ENCODE measurements at regions not wholly inside any gene's neighbourhood (a gene's known extent, or its start where the extent isn't known, plus 50 kb on each side); places are given as distances from the start of the nearest gene placed in this dataset.
"Not testable (repeated sequence)": the region's sequence is repeated elsewhere in the genome, so short reads cannot be mapped to it uniquely, and the experiment has no call there.

DNA sequence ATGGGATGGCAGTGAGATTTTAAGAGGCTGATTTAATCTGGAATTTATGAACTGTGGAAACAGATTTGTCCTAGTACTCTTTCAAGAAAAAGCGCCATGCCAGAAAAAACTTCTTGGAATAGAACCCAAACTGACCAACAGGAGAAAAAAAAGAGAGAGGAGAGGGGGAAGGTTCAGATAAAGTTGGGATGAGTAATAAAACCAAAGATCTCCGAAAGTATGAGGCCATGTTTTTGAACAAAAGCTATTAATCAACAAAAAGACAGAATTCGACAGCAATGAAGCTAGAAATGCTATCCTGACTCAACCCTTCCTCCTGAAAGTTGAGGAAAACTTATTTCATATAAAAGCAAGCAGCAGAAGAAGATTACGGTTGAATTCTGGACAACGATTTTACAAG is 135.5 kb downstream of the CEMIP2 start:
- DNase-seq, result no peak

DNA sequence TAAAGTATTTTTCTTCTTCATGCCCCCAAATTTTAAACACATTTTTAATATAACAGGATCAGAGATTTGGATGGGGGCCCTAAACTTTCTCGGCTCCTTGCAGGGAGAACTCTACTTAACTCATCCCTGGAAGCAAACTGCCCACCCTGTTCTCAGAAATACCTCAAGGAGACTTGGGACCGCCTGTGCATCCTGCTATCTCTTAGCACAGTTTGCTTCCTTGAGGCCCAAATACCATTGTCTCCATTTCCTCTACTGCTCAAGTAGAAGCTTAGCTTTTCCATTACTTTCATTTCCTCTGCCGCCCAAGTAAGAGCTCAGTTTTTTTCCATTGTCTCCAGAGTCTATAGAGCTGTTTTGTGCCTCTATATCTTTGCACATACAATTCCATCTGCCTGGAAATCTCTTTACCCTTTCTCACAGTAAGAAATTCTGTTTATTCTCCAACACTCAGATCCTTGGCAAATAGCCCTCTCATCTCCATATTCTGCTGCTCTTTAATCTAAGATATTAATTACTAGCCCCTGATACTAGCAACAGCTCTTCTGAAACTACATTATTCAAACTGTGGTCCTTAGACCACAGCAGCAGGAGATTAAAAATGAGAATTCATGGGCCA is 137.8 kb downstream of the CEMIP2 start:
- no peak for DNase-seq

DNA sequence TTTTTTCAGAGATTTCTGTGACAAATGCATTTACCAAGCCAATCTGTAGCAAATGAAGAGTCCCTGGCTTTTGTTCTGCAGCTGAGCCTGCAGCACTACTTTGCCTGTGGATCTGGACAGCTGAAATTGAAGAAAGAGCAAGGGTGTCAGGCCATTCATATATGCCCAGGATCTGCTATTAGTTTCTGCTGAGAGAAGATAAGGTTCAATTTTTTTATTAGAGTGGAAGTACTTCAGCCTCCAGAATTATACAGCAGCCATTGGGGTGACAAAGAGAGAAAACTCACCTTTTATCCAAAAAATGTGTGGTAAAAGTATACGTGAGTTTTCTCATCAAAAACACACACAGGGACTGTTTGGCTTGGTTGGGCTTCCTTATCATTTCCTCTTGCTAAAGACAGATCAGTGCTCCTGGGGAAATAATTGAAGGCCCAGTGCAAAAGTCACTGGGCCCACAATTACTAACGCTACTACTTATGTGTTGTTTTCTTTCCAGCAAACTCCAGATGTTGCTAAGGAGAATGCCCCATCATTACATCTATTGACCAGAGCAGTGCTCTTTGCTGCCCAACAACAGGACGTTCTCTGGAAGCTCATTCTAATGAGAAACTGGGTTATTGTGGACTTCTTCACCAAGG is 138.6 kb downstream of the CEMIP2 start:
- DNase-seq, result no peak

DNA sequence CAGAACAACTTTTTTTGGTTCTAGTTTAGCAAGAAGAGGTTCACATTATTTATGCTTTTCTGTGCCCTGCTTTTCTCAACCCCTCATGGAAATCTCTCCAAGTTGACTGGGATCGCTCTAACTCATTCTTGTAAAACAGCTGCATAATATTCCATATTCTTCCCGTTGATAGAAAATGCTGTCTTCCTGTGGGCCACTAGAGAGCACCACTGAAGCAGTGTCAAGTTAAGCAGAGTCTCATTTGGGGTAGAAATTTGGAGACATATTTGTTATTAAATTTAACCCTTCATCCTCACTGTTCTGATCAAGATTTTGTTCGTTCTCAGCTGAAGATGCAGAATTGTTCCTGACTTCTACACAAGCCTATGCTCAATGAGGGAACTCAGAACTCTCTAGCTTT is 140.1 kb downstream of the CEMIP2 start:
- DNase-seq, result no peak

DNA sequence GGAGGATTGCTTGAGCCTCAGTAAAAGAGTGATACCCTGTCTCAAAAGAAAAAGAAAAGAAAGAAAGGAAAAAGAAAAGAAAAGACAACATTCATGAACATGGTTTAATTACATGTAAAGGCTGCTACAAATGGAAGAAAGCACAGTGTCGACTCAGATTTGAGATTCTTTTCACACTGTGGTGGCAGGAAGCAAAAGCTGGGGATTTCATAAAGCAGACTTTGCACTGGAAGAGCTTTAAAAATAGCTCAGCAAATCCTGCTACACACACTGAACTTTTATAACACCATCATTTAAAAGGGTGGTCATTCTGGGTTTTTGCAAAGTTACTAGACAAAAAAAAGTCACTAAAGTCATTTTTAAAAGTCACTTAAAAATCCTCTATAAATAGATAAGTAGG is 140.8 kb downstream of the CEMIP2 start:
- no peak for DNase-seq

DNA sequence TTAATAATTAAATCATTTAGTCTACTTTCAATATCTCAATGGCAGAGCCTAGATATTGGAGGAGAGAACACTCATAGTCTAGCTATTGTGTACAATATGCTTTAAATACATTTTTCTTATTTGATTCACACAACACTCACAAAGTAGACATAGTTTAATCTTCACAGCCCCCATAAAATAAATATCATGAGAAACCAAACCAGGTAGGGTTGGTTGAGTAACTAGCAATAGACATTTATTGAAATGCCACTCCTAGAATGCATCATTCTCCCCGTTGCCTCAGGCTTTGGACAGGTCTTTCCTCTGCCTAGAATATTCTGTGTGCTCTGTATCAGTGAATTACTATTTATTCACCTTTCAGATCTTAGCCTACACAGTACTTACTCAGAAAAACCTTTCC is 141.9 kb downstream of the CEMIP2 start:
- no peak for DNase-seq

DNA sequence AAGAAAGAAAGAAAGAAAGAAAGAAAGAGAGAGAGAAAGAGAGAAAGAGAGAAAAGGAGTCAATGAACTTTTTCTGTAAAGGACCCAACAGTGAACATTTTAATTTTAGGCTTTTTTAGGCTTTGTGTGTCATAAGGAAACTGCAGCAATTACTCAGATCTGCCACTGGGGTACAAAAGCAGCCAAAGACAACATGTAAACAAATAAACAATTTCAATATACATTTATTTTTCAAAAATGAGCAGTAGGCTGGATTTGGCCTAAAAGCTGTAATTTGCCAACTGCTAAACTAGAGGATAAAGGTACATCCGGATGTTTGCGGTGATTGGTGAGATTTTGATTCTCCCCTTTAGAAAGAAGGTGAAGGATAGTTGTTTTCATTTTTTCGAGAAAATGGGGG is 143.6 kb downstream of the CEMIP2 start:
- DNase-seq, result no peak

DNA sequence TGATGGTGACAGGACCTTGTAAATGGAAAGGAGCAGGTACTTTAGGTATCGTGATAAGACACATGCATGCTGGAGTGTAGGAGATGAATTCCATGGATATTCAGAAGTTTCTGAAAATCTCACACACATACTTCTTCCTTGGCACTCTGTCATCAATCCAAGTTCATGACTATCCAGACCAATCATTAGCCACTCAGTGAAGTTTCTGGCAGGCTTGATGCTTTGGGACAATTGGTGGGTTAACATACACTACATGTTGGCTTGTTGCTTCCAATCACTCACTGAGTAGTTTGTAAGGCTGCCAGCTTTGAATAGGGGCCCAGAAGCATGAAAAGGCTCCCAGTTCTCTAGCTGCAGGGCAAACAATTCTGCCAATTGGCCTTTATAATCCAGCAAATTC is 147.6 kb downstream of the CEMIP2 start:
- DNase-seq, result no peak

DNA sequence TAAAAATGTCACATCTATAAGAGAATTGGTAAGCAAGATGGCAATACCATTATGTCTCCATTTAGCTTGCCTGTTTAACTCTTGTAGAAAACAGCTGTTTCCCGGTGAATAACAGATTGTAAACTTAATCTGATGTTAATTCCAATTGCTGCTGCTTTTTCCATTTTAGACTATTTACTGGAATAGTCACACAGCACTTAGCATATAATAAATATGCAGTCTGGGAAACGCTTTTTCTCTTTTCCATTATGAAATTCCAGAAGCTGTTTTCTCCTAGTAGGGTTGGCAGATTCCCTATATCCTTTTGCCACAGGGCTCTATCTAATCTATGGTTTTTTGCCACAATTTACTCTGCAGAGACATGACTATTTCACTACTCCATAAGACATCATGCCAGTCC is 148.0 kb downstream of the CEMIP2 start:
- DNase-seq, result no peak

DNA sequence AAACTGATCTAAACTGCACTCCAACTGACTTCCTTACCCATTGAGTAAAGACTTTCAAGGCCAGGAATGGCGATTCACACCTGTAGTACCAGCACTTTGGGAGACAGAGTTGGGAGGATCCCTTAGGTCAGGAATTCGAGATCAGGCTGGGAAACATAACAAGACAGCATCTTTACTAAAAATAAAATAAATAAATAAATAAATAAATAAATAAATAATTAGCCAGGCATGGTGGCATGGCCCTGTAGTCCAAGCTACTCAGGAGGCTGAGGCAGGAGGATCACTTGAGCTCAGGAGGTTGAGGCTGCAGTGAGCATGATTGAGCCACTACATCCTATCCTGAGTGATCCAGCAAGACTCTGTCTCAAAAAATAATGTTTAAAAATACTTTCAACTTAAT is 148.4 kb downstream of the CEMIP2 start:
- DNase-seq, result no peak

DNA sequence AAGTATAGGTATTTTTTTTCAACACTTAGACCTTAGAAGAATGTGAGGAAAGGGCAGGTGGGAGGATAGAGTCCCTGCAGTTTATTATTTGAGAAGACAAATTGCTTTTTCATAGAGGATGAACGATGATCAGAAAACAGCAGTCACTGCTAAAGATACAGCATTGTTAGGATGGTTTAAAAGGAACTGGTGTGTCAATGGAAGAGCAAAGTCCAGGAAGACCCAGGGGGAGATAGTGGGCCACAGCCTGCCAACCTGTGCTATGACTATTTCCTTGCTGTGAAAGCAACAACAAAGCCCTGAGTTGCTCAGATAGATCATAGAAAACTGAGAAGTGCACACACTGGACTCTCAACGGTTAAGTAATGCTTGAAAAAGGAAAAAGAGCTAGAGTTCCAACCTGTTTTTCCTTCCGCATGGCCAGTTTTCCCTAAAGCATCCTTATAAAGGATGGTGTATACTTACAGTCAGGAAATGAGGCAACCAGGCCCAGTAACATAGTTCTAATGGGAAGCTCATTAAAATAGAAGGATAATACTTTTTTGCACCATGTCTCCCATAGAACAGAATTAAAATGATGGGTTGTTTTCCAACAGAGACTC is 153.8 kb downstream of the CEMIP2 start:
- DNase-seq, result no peak

DNA sequence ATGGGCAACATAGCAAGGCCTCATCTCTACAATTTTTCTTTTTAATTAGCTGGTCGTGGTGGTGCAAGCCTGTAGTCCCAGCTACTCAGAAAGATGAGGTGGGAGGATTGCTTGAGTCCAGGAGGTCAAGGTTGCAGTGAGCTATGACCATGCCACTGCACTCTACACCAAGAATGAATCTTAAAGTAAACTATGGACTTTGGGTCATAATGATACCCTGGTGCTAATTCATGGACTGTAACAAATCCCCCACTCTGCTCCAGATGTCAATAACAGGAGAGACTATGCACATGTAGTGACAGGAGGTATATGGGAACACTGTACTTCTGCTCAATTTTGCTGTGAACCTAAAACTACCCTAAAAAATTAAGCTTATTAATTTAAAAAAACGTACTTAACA is 155.4 kb downstream of the CEMIP2 start:
- no peak for DNase-seq

DNA sequence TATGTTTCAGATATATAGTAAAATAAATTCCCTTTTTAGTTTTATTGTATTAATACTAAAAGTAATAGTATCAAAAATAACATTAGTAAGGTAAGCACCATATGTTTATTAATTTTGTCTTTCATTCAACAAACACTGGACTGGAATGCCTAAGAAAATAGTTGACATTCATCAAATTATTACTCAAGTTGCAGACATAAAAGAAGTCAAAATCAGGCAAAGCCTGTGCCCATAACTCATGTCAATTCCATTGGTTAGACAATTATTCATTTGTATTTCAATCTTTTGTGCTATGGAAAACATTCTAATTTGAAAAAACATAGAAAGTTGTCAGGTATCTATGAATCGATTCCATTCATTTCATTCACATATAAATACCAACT is 158.9 kb downstream of the CEMIP2 start:
- DNase-seq, result no peak

DNA sequence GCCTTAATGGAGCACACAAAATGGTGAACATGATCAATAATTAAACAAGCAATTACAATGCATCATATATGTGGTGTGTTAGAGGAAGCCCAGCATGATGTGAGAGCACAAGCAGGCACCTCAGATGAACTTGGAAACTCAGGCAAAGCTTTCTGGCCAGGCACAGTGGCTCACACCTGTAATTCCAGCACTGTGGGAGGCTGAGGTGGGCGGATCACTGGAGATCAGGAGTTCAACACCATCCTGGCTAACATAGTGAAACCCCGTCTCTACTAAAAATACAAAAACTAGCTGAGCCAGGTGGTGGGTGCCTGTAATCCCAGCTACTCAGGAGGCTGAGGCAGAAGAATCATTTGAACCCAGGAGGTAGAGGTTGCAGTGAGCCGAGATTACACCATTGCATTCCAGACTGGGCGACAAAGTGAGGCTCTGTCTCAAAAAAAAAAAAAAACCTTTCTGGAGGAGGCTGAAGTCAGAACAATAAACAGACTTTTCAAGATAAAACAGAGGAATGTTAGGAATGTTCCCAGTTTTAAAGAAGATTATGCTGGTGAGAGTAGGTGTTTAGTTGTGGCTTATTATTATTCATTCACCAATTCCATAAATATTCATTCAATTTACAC is 159.4 kb downstream of the CEMIP2 start:
- no peak for DNase-seq

DNA sequence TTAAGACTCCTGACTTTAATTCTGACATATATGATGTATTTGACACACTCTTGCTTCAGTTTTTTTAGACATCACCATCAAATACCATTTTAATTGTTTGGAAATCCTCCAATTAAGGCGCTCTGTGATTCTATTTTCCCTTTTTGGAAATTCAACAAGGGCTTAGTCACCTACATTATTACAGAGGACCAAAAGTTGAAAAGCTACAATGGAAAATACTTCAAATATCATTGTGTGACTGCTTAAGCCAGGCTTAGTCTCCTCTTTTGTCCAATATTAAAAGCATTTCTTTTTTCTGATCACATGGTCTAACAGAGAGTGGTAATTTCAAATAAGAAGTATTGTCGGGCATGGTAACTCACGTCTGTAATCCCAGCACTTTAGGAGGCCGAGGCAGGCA is 160.3 kb downstream of the CEMIP2 start:
- DNase-seq, result no peak

DNA sequence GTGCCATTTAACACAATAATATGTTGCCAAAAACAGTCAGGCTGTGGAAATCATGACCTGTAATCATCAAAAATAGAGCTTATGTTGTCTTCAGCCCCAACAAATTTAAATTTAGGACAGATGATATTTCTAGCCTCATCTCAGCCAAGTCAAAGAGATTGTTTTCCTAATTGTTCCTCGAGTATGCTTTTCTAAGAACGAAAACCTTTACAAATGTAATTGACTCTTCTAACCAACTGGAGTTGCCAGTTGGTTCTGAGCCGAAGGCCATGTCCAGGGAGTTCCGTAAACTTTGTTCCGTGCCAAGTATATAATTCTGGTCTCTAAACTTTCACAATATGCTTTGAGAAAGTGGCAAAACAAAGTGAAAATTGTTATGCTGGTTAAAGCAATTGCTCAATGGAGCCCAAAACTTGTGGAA is 160.8 kb downstream of the CEMIP2 start:
- no peak for DNase-seq

DNA sequence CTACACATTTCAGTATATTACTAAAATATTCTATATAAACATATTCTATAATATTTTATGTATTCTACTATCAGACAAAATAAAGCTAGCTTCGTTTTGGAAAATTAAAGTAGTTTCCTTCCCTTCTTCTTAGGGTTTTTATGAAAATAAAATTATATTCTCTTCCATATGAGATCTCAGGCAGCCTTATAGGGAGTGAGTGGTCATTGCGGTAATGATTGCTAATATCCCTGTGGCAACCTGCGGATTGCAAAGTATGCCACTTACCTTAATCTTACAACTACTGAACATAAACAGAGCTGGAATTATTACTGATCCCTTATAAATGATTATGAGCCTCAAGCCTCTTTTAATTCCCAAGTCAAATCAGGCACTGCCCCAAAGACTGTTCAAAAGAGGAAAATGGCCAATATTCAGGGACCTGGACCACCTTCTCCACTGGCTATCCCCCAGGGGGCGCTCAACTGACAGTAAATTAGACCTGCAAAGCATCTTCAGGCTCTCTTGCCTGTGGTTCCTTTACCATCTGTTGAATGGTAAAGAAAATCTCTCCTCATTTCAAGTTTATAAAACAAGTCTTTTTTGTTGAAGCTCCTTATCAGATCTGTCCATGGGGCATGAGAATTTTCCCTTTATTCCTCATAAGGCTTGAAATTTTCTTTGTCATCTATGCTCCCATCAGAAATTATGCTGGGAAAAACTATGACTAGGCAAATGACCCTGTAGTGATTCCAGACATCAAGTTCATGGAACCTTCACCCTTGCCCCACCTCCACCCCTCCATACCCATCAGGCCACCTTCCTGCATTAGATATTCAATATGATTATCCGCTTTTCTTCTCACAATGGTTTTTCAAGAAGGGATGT is 163.9 kb downstream of the CEMIP2 start:
- DNase-seq, result peak; percentile 89

DNA sequence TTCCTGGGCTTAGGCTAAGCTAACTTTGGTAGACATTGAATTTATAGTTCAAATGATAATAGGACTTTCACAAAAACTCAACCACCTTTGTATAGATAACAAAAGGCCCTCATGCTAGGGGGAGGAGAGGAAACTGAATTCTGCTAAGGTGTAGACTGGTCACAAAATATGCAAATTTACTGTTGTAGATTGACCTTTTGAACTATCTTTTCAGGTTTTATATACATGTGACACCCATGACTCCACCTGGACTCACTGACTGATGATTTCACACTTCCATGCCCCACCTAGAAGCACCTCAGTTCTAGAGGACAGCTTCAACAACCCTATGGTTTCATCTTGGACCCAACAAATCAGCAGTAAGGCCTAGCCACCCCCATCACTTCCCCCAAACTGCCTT is 165.7 kb downstream of the CEMIP2 start:
- no peak for DNase-seq

DNA sequence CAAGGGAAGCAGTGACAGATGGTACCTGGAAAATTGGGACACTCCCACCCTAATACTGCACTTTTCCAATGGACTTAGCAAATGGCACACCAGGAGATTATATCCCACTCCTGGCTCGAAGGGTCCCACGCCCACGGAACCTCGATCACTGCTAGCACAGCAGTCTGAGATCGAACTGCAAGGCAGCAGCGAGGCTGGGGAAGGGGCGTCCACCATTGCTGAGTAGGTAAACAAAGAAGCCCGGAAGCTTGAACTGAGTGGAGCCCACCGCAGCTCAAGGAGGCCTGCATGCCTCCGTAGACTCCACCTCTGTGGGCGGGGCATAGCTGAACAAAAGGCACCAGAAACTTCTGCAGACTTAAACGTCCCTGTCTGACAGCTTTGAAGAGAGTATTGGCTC is 172.6 kb downstream of the CEMIP2 start:
- DNase-seq, result not testable (repeated sequence)

DNA sequence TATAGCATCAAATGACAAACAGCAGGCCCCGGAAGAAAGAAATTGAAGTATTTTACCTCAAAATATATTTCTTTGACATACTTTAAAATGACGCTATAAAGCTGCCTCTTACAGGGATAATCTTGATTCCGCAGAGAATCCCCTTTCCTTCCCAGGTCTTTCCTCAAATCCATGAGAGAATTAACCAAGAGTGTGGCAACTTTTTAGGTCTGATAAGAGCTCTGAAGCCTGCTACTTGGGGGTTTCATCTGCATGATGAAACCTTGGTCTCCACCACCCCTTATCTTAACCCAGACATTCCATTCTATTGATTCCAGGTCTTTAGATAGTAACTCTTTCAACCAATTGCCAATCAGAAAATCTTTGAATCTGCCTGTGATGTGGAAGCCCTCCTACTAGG is 173.8 kb downstream of the CEMIP2 start:
- no peak for DNase-seq

DNA sequence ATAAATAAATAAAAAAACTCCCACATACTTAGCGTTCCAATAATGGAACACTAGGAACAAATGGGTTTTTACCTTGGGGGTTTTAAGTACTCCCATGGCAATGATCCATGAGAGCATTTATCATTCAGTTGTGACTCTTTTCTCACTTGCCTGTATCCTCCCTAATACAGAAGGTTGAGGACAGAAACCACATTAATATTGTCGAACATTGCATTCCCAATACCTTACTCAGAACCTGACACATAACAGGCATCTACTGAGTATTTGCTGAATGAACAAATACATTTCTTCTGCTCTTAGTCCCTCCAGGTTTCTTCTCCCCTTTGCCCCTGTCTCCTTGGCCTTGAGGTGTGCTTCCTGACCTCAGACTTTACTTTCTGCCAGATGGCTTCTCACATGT is 175.9 kb downstream of the CEMIP2 start:
- DNase-seq, result no peak

DNA sequence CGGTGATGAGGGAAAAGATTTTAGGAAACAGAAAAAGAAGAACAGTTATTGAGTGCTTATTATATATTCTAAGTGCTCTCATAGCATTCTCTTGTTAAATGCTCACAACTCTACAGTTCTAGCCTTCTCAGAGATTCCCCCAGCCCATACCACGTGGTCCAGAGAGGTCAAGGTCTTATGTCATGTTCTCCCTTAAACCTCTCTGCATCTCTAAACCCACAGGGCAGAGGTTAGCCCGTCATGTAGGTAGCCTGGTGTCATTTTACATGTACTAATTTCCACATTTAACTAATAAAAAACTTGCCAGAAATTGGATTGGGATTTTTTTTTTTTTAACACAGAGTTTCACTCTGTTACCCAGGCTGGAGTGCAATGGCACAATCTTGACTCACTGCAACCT is 178.0 kb downstream of the CEMIP2 start:
- no peak for DNase-seq

DNA sequence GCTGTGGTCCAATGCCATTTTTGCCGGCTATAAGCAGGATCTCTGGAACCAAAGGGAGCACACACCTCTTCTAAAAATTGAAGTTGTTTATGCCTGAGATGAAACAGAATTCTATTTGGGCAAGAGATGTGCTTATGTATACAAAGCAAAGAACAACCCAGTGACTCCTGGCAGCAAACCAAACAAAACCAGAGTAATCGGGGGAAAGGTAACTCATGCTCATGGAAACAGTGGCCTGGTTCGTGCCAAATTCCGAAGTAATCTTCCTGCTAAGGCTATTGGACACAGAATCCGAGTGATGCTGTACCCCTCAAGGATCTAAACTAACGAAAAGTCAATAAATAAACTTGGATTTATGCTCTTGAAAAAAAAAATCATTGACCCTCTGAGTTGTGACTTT is 178.7 kb downstream of the CEMIP2 start:
- DNase-seq, result no peak

Data from activated CD8-positive, alpha-beta memory T cell treated with anti-CD3 and anti-CD28 coated beads for 24 hours (primary cell).